HEK293T (cell line): ENCODE measurements at regions not wholly inside any gene's neighbourhood (a gene's known extent, or its start where the extent isn't known, plus 50 kb on each side); places are given as distances from the start of the nearest gene placed in this dataset.

Source experiments
- FOXK2 ChIP-seq: fragments of 450-650 bp; IDR thresholded peaks from 2 replicates; pipeline ENCODE4 v1.6.1; 2016; ENCODE audit warnings: mild to moderate bottlenecking
- FOXM1 ChIP-seq: fragments of 450-650 bp; IDR thresholded peaks from 2 replicates; pipeline ENCODE4 v1.6.1; 2017; ENCODE audit warnings: mild to moderate bottlenecking, borderline replicate concordance

- no peak for TF ChIP-seq FOXM1
- TF ChIP-seq FOXK2: no peak
Measured at GRCh38 chr6:81561071-81561564, 191.4 kb downstream of the TENT5A start.
